ENCODE measurements at regions not wholly inside any gene's neighbourhood (a gene's known extent, or its start where the extent isn't known, plus 50 kb on each side); places are given as distances from the start of the nearest gene placed in this dataset.

DNA sequence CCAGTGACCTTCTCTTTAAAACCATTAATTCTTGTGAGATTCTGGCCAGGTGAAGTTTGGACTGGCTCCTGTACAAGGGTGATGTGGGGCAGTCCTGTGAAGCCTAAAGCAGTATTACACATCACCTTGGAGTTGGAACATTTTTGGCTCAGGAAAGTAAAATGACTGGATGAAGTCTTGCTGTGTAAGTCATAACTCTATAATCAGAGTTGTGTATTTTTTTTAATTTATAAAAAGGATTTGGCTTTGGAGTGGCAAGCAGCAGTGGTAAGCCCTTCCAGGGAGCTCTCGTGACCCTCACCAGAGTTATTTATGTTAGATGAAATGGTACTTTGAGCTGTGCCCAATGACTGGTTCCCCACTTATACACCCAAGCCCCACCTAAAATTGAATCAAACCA is 331.2 kb upstream of the DCBLD2 start:
- TF ChIP-seq POLR2A (IDR thresholded peaks at IDR 0.05; ENCODE audit: low read depth, low read length) (no peak), POLR2AphosphoS5 (IDR thresholded peaks at IDR 0.05; ENCODE audit: low read depth, low read length) (no peak)

Measured in GM12892 (cell line).